GM10248 (cell line): ENCODE measurements at regions not wholly inside any gene's neighbourhood (a gene's known extent, or its start where the extent isn't known, plus 50 kb on each side); places are given as distances from the start of the nearest gene placed in this dataset.

ENCODE experiments used
- CTCF ChIA-PET: fragments of 300-600 bp; sonication (Branson Sonifier 250); formaldehyde crosslinking; extraction: SDS; loops from one replicate; lab custom pipeline; 2021; ENCODE audit warnings: antibody characterized with exemption; lab: Yijun Ruan, JAX
- POLR2A ChIA-PET: fragments of 350-650 bp; sonication (Branson Sonifier 250); formaldehyde crosslinking; extraction: SDS; loops from one replicate; lab custom pipeline; 2020; ENCODE audit warnings: antibody characterized with exemption; lab: Yijun Ruan, JAX
- DNase-seq: peaks from one replicate; pipeline ENCODE4 v3.0.0; 2012; ENCODE audit errors: extremely low spot score
- TF ChIP-seq, protein P1 (sequence below): IDR thresholded peaks from 2 replicates; pipeline ENCODE4 v1.5.1; 2012; ENCODE audit warnings: mild to moderate bottlenecking, low read depth; ENCODE audit errors: extremely low read depth, missing control alignments, control extremely low read depth

DNA sequence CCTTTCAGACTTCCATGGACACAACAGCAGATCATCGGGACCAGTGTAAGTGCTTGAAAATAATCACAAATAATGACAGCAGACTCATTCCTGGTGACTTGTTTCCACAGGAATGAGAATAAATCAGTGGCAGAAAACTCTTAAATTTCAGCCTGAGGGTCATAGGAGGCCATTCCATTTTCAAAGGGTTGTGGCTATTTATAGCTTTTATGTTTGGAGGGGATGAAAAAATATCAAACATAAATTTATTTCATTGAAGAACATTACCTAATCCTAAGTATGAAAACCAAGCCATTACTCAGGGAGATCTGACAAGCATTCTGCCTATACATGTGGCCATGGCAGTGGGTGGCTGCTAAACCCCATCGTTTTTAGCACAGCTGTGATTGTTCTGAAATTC lies 173.6 kb upstream of the CNR1 start:
- POLR2A ChIA-PET: no interaction called here
- no peak for DNase-seq
- CTCF ChIA-PET: no interaction called here
- TF ChIP-seq, protein P1, sequence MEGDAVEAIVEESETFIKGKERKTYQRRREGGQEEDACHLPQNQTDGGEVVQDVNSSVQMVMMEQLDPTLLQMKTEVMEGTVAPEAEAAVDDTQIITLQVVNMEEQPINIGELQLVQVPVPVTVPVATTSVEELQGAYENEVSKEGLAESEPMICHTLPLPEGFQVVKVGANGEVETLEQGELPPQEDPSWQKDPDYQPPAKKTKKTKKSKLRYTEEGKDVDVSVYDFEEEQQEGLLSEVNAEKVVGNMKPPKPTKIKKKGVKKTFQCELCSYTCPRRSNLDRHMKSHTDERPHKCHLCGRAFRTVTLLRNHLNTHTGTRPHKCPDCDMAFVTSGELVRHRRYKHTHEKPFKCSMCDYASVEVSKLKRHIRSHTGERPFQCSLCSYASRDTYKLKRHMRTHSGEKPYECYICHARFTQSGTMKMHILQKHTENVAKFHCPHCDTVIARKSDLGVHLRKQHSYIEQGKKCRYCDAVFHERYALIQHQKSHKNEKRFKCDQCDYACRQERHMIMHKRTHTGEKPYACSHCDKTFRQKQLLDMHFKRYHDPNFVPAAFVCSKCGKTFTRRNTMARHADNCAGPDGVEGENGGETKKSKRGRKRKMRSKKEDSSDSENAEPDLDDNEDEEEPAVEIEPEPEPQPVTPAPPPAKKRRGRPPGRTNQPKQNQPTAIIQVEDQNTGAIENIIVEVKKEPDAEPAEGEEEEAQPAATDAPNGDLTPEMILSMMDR: no peak

DNA sequence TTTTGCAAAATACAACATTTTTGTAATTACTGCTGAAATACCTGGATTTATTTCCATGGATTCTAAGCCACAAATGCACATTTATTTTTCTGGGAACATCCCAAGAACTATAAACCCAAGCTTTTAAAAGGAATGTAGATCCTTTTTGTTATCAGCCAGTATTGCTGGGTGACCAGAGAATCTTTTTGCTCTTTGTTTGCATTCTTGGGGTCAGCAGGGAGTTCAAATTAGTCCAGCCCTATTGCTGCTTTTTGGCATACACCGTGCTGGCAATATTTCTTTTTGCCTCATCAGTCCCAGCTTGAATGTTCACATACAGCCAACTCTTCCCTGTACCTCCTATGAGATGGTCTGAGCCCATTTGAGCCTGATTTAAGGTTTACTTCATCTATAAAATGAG lies 155.2 kb upstream of the CNR1 start:
- TF ChIP-seq, protein P1: no peak
- no peak for DNase-seq
- POLR2A ChIA-PET: no interaction called here
- CTCF ChIA-PET: interaction anchor here (1.3 to 1.7 kb wide), 2 partner anchors 9 to 10 kb away, joined by 4 to 5 read pairs; no protein-coding TSS in a partner anchor

DNA sequence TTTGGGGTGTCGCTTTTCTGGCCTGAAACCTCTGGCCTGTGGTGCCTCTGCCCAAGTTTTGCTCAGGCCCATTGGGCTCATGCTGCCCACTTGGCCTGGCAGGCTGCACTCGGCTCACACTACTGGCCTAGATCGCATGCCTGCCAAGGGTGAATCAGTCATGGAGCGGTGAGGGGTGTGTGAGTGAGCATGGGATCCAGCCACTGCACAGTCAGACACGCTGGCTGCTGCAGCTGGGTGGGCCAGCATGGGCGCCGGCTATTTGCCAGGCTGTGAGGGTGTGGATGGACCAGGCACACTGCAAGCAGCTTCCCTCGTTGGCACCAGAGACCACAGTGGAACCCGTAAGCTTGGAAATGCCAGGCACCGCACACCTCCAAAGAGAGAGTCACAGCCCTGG lies 145.4 kb upstream of the CNR1 start:
- POLR2A ChIA-PET: no interaction called here

DNA sequence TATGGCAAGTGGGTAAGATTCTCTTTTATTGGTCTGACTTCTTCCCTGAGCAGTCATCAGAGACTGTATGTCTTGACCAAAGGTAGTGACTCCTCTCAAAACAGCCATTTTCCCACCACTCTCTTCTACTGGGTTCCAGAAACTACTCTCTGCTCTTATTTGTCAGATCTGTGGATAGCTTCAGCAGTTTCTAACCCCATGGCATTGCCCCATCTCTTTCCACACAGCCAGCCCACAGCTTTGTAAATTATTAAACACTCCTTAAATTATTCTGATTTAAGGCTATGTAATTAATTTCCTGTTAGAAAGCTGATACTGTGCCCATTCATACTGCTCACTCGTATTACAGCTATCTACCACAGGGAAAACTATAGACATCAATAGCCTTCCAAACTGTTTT lies 138.4 kb upstream of the CNR1 start:
- ChIA-PET POLR2A (no interaction called here), CTCF (no interaction called here)
- TF ChIP-seq, protein P1: no peak
- no peak for DNase-seq

More for the DNA sequence above, 145.4 kb upstream of the CNR1 start:
- CTCF ChIA-PET: interaction anchor here (1.4 to 1.5 kb wide), 2 partner anchors 10 to 558 kb away, joined by 3 to 5 read pairs; no protein-coding TSS in a partner anchor
- TF ChIP-seq, protein P1: no peak
- no peak for DNase-seq

DNA sequence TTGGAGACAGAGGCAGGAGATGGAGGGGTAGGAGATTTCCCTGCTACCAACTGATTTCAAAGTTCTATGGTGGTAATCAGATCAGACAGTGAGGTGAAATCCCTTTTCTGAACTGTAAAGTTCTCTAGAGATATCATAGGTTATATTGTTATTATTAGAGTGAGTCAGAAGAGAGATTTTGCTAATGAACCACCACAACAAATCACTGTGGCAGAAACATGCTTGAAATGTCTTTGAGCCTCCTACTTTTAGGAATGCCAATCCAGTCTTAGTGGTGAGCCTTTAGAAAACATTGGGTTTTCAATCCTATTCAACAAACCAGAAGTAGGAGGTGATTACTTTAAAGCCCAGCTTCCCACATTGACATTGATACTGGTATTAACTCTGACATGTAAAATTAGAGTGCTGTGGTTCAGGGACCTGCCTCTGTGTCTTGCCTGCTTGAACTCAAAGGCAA lies 136.7 kb upstream of the CNR1 start:
- TF ChIP-seq, protein P1: no peak
- ChIA-PET CTCF (interaction anchor here (2.0 kb wide), 1 partner anchor 10 kb away, joined by 4 read pairs; no protein-coding TSS in a partner anchor), POLR2A (no interaction called here)
- no peak for DNase-seq

DNA sequence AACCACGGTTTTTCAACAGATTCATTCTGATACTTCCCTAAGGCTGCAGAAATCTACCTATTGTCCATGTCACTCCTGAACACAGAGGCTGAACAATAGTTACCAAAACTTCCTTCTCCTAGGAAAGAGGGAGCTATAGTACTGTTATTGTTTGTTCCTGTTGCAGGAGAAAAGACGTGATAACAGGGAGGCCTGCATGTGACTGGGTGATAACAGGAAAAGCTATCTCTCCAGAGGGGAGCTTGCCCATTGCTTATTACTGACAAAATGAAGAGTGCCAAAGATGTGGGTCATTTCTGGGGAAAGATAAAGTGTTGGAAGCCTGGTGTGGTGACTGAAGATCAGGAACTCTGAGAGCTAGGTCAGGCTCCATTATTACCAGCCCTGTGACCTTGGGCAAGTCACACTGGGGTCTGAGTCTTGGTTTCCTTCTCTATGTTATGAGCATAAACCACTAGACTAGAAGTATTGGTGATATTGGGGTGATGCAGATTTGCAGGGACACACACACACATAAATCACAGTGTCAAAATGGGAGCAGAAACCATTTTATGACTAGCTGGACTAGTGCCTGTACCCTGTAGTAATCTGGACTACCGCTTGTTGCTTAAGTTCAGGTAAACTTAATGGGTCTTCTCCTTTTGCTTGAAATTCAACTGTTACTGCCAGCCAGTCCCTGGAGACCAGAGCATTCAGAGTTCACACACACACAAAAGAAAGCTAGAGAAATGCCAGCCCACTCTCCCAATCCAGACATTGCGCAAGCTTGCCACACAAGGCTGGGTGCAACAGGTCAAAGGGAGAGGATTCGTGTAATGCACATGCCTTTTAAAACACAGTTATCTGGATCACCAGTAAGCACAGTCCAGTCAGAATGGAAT lies 136.0 kb upstream of the CNR1 start:
- ChIA-PET POLR2A (no interaction called here), CTCF (interaction anchor here (2.0 kb wide), 1 partner anchor 10 kb away, joined by 4 read pairs; no protein-coding TSS in a partner anchor)
- DNase-seq: no peak
- TF ChIP-seq, protein P1: no peak
